ENCODE measurements at regions not wholly inside any gene's neighbourhood (a gene's known extent, or its start where the extent isn't known, plus 50 kb on each side); places are given as distances from the start of the nearest gene placed in this dataset.

DNA sequence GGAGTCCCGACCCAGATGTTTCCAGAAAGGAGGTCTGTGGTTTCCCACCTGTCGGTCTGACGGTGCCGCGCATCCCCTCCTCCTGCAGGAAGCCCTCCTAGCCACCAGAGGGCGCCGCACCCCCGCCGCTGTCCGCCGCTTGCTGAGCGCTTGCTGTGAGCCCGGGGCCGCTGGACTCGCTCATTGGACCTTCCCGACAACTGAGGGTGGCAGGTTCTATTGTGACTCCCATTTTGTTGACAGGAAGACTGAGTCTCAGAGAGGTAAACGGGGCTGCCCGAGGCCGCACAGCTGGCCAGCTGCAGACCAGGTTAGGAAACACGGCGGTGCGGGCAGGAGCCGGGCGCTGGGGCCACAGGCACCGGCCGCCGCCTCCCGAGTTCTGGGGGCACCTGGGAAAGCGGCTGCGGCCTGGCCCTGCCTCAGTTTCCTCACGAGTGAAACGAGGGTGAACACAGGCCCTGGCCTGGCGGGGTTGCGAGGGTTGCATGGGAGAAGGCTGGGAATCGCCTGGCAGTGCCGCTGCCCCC lies 191.1 kb upstream of the CIBAR2 start:
- peaks cover 35% of the 10 kb centered on the region for H3K27me3 Mint-ChIP-seq (ENCODE audit: low read depth)
- Histone ChIP-seq H2AK5ac (ENCODE audit: insufficient read length, low read length) (no peak overlapping the region), H3K4me1 (ENCODE audit: insufficient read depth, low read length) (no peaks in the 10 kb centered on the region; the same call in 1 of the 2 replicates), H3K23me2 (ENCODE audit: insufficient read length, low read depth, low read length, poor library complexity, severe bottlenecking) (no peaks in the 10 kb centered on the region), H2BK12ac (ENCODE audit: insufficient read length, low read depth, low read length) (no peak overlapping the region), H3K27ac (ENCODE audit: insufficient read length, low read depth, low read length) (no peak overlapping the region), H4K20me1 (ENCODE audit: control insufficient read depth, insufficient read depth, insufficient read length) (no peaks in the 10 kb centered on the region), H2BK120ac (ENCODE audit: low read depth, low read length, poor library complexity, severe bottlenecking) (no peak overlapping the region), H4K5ac (ENCODE audit: insufficient read length, low read depth, low read length) (no peak overlapping the region), H3K56ac (ENCODE audit: insufficient read length, low read depth, low read length) (no peak overlapping the region), H2BK15ac (ENCODE audit: low read depth, low read length) (no peak overlapping the region), H3K27me3 (ENCODE audit: insufficient read depth, low read length) (no peaks in the 10 kb centered on the region), H3K79me2 (ENCODE audit: insufficient read depth, low read length) (no peaks in the 10 kb centered on the region), H4K91ac (ENCODE audit: insufficient read length, low read depth, low read length) (no peak overlapping the region), H3K9ac (ENCODE audit: extremely low read depth, insufficient read length, low read length) (no peak overlapping the region), H3K9me3 (ENCODE audit: control insufficient read depth, low read depth, low read length) (no peaks in the 10 kb centered on the region), H2BK5ac (ENCODE audit: insufficient read length, low read length) (no peak overlapping the region), H3K23ac (ENCODE audit: insufficient read length, low read depth, low read length) (no peak overlapping the region), H3T11ph (ENCODE audit: low read length) (no peak overlapping the region), H3K4me2 (ENCODE audit: insufficient read depth, insufficient read length, low read length) (peak overlapping the region; percentile 18), H3K79me1 (ENCODE audit: insufficient read depth, low read depth, low read length, poor library complexity, severe bottlenecking) (no peaks in the 10 kb centered on the region), H3K18ac (ENCODE audit: insufficient read length, low read depth, low read length) (no peak overlapping the region), H4K8ac (replicated peaks; ENCODE audit: insufficient read length, low read depth, low read length) (no peak overlapping the region), H2BK20ac (ENCODE audit: low read depth, low read length, poor library complexity, severe bottlenecking) (no peak overlapping the region), H2AFZ (ENCODE audit: low read length) (no peak overlapping the region), H3K14ac (ENCODE audit: insufficient read depth, low read length) (no peak overlapping the region), H3K4ac (ENCODE audit: low read depth, low read length) (no peak overlapping the region)
- H3K4me1 Mint-ChIP-seq: peaks cover 34 to 40% of the 10 kb centered on the region in 2 experiments
- TF ChIP-seq, protein P1, sequence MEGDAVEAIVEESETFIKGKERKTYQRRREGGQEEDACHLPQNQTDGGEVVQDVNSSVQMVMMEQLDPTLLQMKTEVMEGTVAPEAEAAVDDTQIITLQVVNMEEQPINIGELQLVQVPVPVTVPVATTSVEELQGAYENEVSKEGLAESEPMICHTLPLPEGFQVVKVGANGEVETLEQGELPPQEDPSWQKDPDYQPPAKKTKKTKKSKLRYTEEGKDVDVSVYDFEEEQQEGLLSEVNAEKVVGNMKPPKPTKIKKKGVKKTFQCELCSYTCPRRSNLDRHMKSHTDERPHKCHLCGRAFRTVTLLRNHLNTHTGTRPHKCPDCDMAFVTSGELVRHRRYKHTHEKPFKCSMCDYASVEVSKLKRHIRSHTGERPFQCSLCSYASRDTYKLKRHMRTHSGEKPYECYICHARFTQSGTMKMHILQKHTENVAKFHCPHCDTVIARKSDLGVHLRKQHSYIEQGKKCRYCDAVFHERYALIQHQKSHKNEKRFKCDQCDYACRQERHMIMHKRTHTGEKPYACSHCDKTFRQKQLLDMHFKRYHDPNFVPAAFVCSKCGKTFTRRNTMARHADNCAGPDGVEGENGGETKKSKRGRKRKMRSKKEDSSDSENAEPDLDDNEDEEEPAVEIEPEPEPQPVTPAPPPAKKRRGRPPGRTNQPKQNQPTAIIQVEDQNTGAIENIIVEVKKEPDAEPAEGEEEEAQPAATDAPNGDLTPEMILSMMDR (conservative IDR thresholded peaks at IDR 0.05): peak; percentile 100
- WGBS (ENCODE audit: extremely low coverage, insufficient read length, low lambda C conversion rate): no CpG with 5 or more reads among the region's 36 CpGs
- peak; percentile 86 for DNase-seq
- no peaks in the 10 kb centered on the region; a peak in 1 of 7 replicates for H3K36me3 Mint-ChIP-seq (ENCODE audit: insufficient read depth in 1 of 3, low read depth in 3 of 3)
- H3K9me3 Mint-ChIP-seq: no peaks in the 10 kb centered on the region; a peak in 1 of 5 replicates
- peak overlapping the region in 1 of 2 experiments; percentile 52; a peak in 3 of 5 replicates for H3K4me3 Mint-ChIP-seq
- H3K27ac Mint-ChIP-seq: no peak overlapping the region

Measured in H9 (cell line).